H7 (cell line): ENCODE measurements at regions not wholly inside any gene's neighbourhood (a gene's known extent, or its start where the extent isn't known, plus 50 kb on each side); places are given as distances from the start of the nearest gene placed in this dataset.

Experiments used
- DNase-seq: peaks from one replicate; pipeline ENCODE4 v3.0.0; 2012
- H3K27me3 ChIP-seq: 2 replicates; pipeline ENCODE4 v1.6.0; 2011; ENCODE audit warnings: mild to moderate bottlenecking, low read length; ENCODE audit not compliant: control insufficient read depth, insufficient read depth
- H3K36me3 ChIP-seq: replicated peaks from 2 replicates; pipeline ENCODE4 v1.5.1; 2011; ENCODE audit warnings: low read length; ENCODE audit not compliant: control insufficient read depth, insufficient read depth
- H3K4me3 ChIP-seq: 2 replicates; pipeline ENCODE4 v1.5.1; 2011; ENCODE audit warnings: low read depth, mild to moderate bottlenecking, control low read depth, low read length, moderate library complexity; ENCODE audit not compliant: insufficient read depth

DNA sequence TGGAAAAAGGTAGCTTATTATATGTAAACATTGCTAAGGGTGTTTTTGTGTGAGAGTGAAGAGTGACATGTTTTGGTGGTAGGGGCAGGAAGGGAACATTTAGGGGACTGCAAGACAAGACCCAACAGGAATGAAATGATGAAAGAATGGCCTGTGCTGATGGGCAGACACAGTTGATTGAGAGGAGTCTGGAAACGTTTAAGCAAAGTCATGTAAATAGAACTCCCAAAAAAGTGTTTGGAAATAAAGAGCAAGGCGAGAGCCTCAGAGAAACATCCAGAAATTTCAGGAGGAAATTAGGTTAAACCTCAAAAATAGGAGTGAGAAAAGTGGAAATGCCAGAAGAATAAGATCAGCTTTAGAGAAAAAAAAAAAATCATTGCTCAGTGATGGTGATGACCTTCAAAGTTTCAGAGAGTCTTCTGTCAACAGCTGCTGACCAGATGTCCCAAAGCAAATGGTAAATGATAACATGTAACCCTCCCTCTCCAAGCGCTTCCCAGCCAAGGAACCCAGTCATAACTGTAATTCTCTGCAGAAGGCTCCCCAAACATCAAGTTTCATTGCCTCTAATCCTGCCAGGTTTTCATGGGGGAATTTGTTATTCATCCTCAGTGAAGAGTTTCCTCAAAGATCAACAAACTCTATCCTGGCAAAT, 223.2 kb upstream of the FAR2 start:
- no peak overlapping the region for H3K4me3 ChIP-seq
- no peaks in the 10 kb centered on the region for H3K36me3 ChIP-seq
- DNase-seq = no peak
- H3K27me3 ChIP-seq = no peaks in the 10 kb centered on the region

DNA sequence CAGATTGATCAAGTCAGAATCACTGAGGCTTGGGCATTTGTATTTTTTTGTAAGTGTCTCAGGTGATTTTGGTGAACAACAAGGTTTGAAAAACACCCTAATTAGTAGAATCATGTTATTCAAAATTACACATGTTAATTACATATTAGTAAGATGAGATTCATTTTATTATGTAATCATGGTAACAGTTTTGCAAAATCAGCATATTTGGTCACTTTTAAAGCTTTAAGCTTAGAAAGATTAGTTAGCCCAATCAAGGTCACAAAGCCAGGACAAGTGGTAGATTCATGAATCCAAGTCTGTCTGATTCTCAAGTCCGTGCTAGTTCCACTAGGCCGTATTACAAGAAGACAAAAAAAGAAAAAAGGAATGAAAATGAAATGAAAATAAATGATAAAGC, 218.4 kb upstream of the FAR2 start:
- Histone ChIP-seq H3K4me3 (no peak overlapping the region), H3K36me3 (no peaks in the 10 kb centered on the region), H3K27me3 (no peaks in the 10 kb centered on the region)
- DNase-seq = no peak

DNA sequence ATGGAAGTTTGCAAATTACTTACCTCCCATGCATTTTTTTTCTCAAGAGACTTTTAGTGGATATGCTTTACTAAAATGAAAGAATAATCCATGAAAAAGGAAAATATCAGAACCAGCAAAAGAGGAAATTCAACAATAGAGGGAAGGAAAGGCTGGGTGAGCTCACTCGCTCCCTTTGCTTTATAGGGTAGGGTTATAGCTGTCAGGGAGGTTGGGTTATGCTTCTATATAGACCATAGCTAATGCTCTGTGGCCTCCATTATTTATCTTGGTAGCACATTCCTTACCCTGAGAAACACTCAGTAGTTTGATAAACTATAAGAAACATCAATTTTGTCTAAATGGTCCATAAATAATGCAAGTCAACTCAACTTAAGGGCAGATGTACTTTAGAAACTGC, 215.9 kb upstream of the FAR2 start:
- no peak for DNase-seq
- H3K36me3 ChIP-seq = no peaks in the 10 kb centered on the region
- no peaks in the 10 kb centered on the region for H3K27me3 ChIP-seq
- no peak overlapping the region for H3K4me3 ChIP-seq

DNA sequence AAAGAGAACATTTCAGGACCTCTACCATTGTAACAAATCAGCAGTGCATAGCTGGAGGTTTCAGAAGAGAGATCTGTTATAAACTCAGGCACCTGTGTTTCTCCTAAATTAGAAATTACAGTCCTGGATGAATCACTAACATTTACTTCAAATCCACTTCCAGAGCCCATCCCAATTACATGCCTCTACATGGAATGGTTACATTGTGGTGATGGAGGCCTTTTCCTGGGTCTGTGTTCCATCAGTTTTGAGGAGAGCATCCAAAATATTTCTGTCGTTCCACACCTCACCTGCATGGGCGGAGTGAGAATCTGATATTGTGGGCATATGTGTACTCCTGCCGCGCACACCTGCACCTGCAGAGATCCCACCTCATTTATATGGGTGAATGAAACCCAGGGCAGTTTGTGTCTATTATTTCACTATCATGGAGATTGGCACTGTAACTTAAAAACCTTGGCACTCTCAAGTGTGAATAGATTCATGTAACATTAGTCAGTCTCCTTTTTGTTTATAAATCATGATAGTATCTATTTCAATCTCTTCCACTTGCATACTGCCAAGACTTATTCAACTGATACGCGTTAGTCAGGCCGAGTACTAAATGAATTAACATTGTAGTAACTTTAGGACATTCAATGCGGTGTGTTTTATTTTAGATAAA, 215.1 kb upstream of the FAR2 start:
- Histone ChIP-seq H3K27me3 (no peaks in the 10 kb centered on the region), H3K36me3 (no peaks in the 10 kb centered on the region), H3K4me3 (no peak overlapping the region)
- DNase-seq = no peak

DNA sequence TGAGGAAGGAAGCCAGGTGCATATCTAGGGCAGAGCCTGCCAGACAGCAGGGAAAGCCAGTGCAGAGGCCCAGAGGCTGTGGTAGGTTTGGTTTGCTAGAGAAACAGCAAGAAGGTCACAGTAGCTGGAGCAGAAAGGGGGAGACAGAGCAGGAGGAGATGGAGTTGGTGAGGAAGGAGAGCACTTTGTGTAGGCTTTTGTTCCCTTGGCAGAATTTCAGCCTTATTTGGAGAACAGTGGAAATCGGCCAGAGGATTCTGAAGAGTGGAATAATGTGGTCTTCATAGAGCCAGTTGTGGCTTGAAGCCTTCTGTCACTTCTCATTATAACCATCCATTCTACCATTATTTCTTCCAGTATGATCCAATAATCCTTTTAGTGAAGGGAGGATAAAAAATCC, 212.9 kb upstream of the FAR2 start:
- Histone ChIP-seq H3K4me3 (no peak overlapping the region), H3K27me3 (no peaks in the 10 kb centered on the region), H3K36me3 (no peaks in the 10 kb centered on the region)
- DNase-seq = no peak

DNA sequence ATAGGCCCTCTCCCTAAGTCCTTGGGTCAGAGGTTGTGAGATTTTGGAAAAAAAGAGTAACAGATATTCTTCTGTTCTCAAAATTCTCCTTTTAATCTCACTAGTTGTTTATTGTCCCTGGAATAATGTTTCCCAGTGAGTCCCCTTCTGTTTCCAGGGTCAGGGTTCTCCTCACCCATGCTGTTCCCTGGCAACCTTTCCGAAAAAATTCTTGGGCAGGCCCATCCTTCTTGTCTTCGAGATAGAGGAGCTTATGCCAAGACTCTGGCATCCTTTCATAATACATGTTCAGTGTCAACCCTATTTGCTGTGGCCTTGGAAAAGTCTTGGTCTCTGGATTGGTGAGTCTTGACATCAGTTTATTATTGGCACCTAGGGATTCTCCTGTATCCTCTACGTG, 212.4 kb upstream of the FAR2 start:
- no peak overlapping the region for H3K4me3 ChIP-seq
- no peaks in the 10 kb centered on the region for H3K27me3 ChIP-seq
- DNase-seq = no peak
- H3K36me3 ChIP-seq = no peaks in the 10 kb centered on the region

DNA sequence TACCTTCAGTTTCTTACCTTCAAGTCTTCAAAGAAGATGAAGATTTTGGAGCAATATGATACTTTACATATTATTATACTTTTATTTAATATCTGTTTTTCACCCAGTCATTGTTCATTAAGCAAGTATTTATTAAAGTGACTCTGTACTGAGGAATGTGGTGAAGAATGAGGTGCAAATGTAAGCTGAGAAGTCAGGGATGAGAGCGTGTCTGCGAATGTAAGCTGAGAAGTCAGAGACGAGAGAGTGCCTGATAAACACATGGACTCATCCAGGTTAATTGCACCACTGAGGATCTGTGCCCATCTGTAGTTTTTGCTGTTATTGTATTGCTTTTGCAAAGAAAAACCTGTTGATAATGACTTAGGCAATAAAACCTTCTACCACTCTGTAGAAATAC, 211.9 kb upstream of the FAR2 start:
- no peak for DNase-seq
- no peaks in the 10 kb centered on the region for H3K36me3 ChIP-seq
- H3K27me3 ChIP-seq = no peaks in the 10 kb centered on the region
- H3K4me3 ChIP-seq = no peak overlapping the region

DNA sequence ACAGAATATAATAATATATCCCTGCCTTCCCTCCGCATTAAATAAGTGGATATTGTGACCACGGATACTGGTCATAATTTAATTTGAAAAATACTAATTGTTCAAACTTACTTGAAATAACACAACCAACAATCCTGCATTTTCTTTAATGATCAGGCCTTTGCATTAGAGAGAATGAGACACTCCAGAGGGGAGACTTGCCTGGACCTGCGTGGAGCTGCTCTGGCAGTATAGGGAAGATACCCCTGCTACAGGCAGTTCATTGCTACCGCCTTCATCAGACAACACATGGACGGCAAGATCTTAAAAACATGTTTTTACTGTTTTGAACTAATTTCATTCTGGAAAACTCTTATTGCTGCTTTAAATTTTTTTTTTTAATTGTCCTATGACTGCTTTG, 211.0 kb upstream of the FAR2 start:
- Histone ChIP-seq H3K4me3 (no peak overlapping the region), H3K27me3 (no peaks in the 10 kb centered on the region)

DNA sequence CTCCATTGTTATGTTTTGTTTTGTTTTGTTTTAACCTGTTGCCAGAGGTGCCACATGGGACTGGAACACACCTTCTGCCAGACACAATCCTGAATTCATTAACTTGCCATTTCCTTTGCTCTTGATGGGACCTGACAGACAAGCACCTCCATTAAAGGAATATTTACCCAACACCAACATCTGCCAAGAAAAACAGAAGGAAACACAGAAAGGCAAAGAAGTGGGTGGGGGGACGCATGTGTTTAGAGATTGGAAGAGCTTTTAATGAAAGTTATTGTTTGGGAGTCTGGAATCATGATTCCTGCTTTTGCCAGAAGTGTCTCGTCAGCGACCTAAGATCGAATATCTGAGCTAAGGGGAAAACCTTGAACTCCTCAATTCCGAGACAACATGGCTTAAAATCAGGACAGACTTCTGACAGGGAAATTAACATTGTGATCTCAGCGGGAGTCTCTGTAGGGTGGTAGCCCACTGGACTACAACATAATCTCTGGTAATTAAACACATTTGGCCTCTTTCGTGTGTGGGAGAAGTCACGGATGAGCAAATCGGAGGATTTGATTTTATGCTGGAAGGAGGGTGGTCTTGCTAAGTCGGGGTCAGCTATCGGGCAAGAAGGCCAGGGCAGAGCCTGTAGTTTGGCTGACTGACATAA, 210.4 kb upstream of the FAR2 start:
- H3K36me3 ChIP-seq = no peaks in the 10 kb centered on the region
- no peak for DNase-seq

More for the DNA sequence above, 211.0 kb upstream of the FAR2 start:
- H3K36me3 ChIP-seq = no peaks in the 10 kb centered on the region
- DNase-seq = no peak

DNA sequence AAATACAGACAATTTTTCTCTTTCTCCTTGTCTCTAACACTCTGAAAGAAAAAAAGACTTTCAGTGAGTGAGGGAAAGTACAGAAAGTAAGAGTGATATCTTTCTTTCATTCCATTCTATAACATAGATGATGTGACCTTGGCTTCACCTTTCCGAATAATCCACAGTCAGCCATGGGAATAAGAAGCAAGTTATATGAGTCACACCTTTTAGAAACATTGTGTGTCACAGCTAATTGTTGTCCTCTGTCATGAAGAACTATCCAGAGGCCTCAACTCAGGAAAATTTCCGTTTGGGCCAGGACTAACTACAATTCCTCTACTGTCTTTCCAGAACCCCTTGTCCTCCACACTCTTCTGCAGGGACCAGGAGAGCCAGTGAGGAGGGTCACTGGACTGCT, 209.7 kb upstream of the FAR2 start:
- no peak for DNase-seq
- no peak overlapping the region for H3K4me3 ChIP-seq
- H3K36me3 ChIP-seq = no peaks in the 10 kb centered on the region
- no peaks in the 10 kb centered on the region for H3K27me3 ChIP-seq

More for the DNA sequence above, 210.4 kb upstream of the FAR2 start:
- no peak overlapping the region for H3K4me3 ChIP-seq
- no peaks in the 10 kb centered on the region for H3K27me3 ChIP-seq

DNA sequence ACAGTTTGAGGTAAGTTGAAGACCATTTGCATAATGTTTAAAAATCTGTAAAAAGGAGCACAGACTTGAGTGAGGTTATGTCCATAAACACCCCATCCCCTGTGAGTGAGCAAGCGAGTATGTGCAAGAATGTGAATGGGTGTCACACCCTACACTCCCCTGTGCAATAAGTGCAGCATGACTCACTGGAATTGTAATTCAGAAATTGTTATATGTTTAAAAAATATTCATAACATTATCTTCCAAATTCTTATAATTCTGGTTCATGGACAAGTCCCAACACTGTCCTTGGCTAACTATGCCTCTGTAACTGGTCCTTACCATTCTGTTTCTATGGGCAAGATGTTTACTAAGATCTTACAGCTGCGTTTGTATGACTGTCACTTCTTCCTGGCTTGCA, 207.8 kb upstream of the FAR2 start:
- no peak for DNase-seq
- Histone ChIP-seq H3K36me3 (no peaks in the 10 kb centered on the region), H3K27me3 (no peaks in the 10 kb centered on the region), H3K4me3 (no peak overlapping the region)

DNA sequence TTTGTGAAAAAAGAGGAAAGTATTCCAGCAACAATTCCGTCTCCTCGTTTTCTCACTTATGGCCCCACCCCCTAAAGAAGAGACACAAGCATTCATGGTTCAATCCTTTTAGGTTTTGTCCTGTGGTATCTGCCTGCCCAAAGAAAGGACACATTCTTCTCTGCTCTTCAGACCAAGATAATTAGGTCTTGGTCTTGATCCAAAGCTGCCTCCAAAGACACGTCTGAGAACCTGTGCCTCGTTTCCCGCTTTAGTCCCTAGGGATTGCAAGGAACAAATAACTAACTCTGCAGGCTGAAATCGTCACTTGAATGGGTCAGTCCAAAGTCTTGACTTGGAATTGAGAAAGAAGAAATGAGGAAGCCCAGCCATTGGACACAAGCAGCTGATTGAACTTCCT, 202.7 kb upstream of the FAR2 start:
- DNase-seq = no peak
- Histone ChIP-seq H3K4me3 (no peak overlapping the region), H3K36me3 (no peaks in the 10 kb centered on the region), H3K27me3 (no peaks in the 10 kb centered on the region; the same call in 1 of the 2 replicates)

DNA sequence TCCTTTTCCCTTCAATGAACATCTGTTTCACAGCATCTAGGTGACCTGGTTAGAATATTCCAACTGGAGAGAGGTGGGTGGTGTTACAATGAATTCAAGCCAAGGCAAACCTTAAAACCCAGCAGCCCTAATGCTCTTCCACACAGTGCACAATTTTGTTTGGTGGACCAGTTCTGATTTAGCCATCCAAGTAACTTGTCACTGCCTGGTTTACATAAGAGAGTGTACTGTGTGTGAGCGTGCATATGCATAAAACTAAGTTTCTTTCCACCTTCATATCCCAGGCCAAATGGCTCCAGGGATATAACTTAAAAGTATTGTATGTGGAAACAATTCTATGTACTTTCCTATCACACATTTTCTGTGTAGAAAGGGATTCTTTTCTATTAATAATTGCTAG, 200.4 kb upstream of the FAR2 start:
- H3K4me3 ChIP-seq = no peak overlapping the region
- H3K27me3 ChIP-seq = no peaks in the 10 kb centered on the region; the same call in 1 of the 2 replicates
- H3K36me3 ChIP-seq = no peaks in the 10 kb centered on the region
- no peak for DNase-seq

DNA sequence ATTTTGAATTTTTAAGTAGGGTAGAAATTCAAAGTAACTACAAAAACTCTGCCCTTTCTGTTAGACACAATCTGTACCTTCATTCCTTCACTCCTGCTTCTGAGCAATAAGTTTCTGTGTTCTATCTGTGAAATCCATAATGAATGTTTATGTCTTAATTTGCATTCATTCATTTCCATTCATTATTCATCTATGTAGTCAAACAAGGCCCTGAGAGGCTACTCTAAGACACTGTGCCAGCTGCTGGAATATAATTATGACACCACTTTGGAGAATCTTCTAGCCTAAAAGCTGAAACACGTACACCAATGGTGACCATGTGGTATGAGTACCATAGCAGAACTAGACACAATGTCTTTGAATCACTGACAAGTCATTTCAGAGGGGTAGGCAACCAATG, 199.9 kb upstream of the FAR2 start:
- no peak overlapping the region for H3K4me3 ChIP-seq
- DNase-seq = no peak
- no peaks in the 10 kb centered on the region for H3K36me3 ChIP-seq
- no peaks in the 10 kb centered on the region; the same call in 1 of the 2 replicates for H3K27me3 ChIP-seq

DNA sequence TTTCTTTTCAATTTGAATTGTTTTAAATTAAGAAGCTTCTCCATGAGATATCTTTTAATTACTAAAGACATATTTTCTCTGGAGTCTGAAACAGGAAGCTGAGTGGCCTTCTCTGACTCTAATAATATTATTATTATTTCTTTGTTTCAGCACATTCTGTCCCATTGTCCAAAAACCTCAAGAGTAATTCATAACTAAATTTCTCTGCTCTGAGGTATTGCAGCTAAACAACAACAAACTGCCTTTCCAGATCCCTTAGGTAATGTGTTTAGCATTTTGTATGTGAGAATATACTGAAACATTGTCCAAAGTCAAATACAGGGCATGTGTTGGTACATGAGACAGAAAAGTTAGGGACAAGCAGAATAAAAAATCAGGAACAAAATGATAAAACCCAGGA, 199.0 kb upstream of the FAR2 start:
- Histone ChIP-seq H3K4me3 (no peak overlapping the region), H3K27me3 (no peaks in the 10 kb centered on the region; the same call in 1 of the 2 replicates), H3K36me3 (no peaks in the 10 kb centered on the region)
- no peak for DNase-seq
